ENCODE measurements at regions not wholly inside any gene's neighbourhood (a gene's known extent, or its start where the extent isn't known, plus 50 kb on each side); places are given as distances from the start of the nearest gene placed in this dataset.
A peak's percentile ranks its signal among the peaks of the same experiment; 100 is the strongest.

DNA sequence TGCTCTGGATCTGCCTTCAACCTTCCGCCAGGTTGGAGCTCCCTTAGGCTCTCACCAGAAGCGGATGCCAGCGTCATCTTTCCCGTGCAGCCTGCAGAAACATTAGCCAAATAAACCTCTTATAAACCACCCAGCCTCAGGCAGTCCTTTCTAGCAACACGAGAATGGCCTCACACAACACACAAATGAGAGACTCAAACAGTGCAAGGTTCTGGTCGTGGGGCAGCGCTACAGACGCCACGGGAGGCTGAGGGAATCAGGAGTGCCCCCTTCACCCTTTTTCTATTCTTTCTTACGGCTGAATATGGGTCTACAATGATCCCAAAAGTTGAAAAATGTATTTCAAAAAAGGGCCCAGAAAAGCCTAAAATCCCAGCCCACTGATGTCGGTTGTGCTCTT is 96.4 kb downstream of the FOXL3 start:
- no peak for DNase-seq (ENCODE audit: low spot score)

DNA sequence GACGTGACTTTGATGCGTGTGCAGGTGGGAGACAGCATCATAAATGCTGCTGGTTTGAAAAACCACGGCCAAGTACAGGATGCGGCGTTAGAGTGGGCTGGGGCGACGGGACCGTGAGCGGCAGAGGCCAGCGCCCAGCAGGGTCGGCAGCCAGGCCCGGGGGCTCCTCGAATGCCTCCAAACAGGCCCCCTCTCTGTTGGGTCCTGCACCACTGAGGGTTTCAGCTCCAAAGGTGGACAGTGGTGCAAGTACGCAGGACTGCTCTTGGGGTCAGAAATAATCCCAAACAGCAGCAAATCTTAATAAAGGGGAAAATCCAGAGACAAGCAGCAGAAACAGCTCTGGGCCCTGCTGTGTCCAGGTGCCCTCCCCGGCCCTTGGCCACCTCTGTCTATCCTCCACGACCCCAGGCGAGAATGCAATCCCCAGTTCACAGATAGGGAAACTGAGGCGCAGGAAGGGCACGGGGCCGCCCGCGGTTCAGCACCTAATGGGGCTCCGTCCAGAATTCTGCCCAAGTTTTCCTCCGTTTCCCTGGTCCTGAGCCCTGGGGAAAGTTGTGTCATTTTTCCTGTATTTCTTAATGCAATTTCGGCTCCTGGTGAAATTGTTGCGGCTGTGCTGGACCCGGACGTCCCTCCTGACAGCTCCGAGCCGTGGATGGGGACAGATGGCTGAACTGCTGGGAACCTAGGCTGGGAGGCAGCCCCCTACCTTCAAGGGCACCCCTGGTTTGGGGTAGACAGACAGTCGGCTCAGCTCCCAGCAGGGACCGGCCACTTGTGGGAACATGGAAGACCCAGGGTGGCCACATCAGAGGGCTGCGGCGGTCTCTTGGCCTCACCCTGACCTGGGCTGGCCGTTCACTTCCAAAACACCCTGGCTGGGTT is 97.4 kb downstream of the FOXL3 start:
- DNase-seq (ENCODE audit: low spot score) = no peak

DNA sequence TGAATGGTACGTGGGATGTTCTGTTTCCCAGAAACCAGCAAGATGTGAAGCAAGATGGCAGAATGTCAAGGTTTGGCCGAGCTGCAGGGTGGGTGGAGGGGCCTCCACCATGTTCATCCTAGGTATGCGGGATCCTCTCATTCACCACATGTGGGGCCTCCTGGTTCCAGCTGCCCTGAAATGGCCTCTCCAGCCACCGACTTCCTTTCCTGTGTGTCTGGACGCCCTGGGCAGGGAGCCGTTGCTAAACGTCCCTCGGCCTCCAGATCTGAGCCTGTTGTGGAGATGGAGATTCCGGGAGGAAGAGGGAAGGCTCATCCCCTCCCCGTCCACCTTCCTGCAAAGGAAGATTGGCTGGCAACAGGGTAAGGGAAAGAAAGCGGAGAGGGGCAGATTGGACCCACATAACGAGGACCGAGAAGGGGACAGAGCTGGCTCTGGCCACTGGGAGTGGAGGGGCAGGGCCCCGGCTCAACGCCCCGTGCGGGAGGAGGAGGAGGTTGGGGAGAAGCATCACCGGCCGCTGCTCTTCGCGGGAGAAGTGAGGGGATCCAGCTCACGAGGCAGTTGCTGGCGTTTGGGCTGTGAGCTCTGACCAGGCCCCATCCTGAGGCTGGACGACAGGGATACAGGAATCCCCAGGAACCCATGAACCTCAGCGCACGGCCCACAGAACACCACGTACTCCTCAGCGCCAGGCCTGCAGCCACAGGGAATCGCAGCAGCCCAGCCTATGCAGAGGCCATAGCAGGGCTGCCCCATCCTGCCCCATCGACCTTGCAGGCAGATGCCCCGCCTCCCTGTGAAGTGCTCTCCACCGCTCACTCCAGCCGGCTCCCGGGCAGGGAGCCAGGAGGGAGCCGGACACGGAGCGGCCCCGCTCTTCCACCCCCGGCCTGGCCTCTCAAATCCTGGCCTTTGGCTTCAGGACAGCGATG is 98.3 kb downstream of the FOXL3 start:
- DNase-seq (ENCODE audit: low spot score) = no peak

DNA sequence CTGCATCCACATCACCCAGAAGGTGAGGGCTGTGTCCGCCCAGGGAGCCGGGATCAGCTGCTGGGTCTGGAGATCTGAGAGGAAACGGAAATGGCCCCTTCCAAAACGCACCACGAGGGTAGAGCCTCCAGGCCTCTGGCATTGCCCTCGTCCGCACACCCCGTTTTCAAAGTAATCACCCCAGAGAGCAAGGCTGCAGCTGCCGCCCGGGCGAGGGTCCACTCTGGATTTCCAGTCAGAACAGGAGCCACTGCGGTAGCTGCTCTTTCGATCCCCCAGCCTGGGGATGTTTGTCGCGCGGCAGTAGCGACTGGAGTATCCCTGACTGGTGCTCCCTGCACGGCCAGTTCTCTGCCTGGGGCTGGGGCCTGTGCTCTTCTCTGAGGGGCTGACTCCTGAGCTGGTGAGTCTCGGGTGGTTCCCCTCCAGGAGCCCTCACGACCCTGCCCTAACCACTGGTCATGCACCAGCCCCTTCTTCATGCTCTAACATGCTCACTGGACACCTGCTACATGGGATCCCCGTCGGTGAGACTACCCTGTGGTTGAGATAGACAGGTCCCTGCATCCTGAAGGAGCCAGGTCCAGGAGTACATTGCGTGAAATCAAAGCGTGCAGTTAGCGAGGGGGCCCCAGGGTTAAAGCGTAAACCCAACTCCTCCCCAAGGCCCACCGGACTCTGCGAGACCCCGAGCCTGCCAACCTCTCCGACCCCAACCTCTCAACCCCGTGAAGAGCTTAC is 99.2 kb downstream of the FOXL3 start:
- peak; percentile 8 for DNase-seq (ENCODE audit: low spot score)

DNA sequence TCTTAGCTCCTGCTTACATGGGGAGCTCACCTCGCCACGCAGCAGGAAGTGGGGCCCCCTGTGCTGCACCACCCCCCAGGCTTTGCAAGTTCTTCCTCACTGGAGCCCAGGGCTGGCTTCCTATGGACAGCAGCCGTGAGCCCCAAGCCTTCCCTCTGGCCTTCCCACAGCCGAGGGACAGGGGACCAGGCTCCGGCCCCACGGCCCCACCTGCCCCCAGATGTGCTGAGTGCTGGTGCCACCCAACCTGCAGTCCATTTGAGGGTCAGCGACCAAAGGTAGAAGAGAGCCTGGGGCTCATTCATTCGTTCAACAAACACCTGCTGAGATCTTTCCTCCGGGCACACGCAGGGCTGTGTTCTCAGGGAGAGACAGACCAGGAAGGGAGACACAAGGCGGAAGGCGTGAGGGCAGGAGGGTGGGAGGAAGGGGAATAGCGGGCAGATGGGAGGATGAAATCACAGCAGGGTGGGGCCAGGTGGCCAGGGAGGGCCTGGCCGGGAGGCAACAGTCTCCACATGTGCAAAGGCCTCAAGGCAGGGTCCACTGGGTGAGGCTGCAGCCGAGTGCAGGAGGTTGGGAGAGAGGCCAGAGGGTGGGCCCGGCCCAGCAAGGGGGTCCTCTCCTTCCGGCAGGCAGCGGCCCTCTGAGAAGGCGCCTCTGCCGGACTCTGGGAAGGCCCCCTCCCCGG is 100.1 kb downstream of the FOXL3 start:
- peak; percentile 10 for DNase-seq (ENCODE audit: low spot score)

DNA sequence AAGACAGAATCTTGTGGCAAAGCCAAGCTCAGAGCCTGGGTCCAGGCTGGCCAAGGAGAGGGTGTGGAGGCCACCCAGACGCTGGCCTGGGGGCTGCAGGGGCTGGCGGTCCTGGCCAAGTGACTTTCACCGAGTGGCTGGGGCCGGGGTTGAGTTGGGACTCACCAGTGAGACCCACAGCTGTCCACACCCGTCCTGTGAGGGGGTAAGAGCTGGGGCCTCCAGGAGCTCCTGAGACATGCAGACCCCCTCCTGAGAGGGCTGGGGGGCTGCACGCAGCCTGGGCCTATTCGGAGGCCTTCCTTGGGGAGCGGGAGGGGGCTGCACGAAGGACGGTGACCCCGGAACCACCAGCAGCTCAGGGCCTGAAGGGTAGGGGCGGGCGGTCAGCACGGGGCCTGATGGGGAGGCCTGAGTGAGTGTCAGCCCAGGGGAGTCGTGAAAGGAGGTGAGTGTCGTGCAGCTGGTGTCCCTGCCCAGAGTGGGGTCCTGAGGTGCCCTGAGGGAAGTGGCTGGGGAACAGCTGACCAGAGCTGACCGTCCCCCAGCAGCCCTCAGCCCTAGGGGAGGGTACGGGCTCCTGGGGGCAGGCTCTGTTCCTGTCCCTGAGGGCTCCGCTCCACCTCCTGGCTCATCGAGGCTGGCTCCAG is 100.9 kb downstream of the FOXL3 start:
- peak; percentile 9 for DNase-seq (ENCODE audit: low spot score)

DNA sequence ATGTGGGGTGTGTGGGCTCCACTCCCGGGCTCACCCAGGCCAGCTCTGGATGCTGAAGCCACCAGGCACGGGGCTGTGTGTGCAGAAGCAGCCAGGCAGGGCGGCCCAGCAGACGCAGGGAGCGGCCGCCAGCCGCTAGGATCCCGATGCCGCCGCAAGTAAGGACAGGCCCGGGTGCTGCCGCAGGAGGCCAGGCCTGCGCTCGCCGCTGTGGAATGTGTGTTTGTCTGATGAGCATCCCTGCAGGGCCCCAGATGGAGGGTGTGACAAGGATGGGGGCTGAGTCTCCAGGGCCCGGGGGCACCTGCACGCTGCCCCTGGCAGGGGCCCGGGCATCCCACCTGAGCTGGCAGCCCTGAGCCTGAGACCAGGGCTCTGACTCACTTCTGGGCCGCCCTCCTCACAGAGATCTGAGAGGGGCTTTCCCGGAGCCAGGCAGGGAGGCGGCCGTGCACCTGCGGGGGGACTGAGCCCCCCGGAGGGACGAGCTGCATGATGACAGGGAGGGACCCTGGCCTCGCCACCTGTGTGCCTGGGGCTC is 101.5 kb downstream of the FOXL3 start:
- DNase-seq (ENCODE audit: low spot score) = no peak

DNA sequence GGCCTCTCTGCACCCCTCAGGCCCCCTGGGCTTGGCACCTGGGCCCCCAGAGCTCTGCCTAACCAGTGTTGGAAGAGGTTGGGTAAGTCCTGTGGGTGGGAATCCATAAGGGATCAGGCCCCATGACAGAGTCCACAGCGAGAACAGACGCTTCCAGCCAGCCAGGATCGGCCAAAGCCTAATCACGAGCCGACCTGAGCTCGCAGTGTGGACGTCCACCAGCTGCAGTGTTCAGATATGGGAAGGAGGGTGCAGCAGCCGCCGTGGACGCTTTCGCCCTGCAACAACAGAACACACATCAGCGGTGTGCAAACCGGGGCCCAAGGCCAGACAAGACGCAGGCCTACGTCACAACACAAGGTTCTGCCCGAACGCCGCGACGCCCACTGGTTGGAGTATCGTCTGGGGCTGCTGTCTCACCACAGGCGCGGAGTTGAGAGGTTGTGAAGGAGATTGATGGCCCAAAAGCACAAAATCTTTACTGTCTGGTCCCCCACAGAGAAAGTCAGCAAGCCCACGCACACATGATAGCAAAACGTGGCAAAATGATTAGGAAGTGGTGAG is 102.1 kb downstream of the FOXL3 start:
- no peak for DNase-seq (ENCODE audit: low spot score)

DNA sequence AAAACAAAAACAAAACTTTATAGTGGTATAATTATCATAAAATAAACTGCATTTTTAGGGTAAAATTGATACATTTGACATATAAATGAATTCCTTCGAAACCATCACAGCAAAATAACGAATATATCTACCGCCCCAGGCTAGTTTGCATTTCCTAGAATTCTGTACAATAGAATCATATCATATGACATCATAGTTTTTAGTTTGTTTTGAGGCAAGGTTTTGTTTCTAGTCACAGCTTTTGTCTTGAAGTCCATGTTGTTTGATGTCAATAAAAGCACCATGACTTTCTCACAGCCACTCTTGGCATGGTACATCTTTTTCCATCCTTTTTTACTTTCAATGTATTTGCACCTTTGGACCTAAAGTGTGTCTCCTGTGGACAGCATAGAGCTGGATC is 102.9 kb downstream of the FOXL3 start:
- DNase-seq (ENCODE audit: low spot score) = no peak

DNA sequence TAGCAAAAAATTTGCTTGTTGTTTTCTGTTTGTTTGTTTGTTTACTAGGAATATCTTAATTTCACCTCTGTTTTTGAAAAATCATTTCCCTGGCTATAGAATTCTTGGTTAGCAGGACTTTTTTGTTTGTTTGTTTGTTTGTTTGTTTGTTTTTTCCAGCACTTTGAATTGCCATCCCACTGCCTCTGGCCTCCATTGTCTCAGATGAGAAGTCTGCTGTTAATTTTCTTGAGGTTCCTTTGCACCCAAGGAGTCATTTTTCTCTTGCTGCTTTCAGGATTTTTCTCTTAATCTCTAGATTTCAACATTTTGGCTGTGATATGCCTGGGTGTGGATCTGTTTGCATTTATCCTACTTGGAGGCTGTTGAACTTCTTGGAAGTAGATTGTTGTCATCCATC is 105.7 kb downstream of the FOXL3 start:
- DNase-seq (ENCODE audit: low spot score) = no peak

DNA sequence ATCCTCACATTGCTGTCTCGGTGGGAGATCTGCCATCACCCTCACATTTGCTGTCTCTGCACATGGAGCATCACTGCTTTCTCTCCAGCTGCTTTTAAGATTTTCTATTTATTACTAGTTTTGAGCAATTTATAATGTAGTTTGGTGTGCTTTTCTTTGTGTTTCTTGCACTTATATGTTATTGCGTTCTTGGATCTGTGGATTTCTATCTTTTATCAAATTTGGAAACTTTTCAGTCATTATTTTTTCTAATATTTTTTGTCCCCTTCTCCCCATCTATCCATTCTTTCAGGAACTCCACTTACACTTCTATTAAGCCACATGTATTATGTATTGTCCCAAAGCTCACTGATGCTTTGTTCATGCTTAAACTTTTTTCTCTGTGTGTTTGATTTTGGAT is 108.9 kb downstream of the FOXL3 start:
- no peak for DNase-seq (ENCODE audit: low spot score)

DNA sequence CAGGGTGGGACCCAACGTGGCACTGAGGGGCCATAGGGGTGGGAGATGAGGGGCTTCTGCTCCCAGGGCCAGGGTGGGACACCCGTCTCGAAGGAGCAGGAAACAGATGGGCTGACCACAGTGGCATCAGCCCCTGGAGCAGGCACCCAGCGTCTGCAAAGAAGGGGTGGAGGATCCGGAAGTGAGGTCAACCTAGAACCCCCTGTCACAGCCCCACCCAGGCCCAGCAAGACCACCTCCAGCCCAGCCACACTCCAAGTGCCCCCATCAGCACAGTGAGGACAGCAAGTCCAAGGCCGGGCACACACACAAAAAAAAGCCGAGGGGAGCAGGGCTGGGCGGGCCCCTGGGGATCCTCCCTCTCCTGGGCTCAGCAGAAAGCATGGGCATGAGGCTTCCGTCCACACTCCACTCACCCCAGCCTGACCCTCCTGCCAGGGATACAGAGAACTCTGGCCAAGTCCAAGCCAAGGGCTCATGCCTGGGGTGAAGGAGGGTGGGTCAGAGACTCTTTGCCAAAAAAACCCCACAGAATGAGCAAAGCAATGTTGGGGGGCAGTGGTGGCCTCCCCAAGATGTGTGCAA is 111.0 kb downstream of the FOXL3 start:
- no peak for DNase-seq (ENCODE audit: low spot score)

DNA sequence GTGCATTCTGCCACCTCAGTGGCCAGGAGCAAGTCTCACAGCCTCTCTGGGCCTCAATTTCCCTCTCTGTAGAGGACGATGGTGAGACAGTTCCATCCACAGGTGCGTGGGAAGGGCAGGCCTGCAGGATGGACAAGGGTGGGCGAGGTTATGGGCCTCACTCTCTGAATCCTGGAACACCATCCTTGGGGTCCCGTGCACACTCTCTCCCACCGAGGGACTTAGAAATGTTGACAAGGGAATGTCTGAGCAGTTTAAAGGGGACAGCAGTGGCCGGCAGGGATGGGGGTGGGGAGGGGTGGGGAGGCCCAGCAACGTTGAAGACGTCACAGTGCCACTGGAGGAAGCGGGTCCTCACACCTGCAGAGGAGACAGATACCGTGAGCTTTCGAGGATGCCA is 111.5 kb downstream of the FOXL3 start:
- DNase-seq (ENCODE audit: low spot score) = no peak

DNA sequence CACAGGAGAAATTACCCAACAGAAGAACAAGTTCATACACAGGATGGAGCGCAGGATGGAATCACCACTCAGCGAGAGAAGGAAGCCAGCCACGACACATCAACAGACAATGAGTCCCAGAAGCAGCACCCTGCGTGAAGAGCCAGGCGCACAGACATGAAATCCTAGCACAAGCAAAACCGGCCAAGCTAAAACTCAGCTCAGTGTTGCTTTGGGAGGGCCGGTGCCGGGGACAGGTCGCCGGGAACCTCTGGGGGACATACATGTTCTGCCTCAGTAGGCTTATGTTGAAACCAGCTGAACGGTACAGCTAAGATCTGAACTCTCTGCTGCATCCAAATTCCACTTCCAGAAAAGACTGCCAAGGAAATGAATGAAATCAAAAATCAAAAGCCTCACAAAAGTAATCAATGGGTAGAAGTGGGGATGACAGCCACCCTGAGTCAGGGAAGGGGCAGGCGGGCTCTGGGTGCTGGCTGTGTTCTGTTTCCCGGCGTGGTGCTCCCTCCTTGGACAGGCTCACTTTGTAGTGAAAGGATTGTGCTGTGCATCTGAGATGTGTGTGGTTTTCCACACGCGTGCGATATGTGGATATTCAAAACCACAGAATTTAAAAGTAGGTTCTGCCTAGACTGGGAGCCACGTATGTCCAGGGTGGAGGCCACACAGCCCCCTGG is 114.7 kb downstream of the PDGFA start:
- DNase-seq (ENCODE audit: low spot score) = no peak

DNA sequence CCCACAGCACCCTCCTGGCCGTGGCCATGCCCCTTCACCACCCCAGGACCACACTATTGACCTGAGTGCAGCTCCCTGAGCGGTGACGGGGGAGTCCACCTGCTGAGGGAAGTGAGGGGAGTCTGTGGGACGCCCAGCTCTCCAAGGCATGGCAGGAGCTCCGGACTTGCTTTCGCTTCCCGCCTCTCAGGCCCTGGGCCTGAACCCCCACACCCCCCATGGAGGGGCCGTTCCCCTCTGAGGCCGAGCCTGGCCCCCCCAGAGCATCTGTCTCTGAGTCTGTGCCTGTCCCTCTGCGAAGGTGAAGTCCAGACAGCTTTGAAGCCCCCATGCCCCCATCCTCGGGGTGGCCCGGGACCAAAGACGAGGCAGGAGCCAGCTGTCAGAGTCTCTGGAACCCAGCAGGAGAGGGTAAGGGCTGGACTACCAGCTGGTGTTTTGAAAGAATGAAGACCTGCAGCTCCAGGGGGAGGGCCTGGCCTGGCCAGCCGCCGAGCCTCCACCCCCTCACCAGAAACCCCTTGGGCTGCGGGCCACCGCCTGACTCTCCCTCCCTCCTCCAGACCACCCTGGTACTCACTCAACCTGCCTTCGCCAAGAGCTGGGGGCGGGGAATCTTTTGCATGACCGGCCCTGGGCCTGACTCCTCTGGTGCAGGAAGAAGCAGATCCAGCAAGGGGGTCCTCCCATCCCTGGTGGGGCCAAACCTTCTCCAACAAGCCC is 114.0 kb downstream of the PDGFA start:
- no peak for DNase-seq (ENCODE audit: low spot score)

DNA sequence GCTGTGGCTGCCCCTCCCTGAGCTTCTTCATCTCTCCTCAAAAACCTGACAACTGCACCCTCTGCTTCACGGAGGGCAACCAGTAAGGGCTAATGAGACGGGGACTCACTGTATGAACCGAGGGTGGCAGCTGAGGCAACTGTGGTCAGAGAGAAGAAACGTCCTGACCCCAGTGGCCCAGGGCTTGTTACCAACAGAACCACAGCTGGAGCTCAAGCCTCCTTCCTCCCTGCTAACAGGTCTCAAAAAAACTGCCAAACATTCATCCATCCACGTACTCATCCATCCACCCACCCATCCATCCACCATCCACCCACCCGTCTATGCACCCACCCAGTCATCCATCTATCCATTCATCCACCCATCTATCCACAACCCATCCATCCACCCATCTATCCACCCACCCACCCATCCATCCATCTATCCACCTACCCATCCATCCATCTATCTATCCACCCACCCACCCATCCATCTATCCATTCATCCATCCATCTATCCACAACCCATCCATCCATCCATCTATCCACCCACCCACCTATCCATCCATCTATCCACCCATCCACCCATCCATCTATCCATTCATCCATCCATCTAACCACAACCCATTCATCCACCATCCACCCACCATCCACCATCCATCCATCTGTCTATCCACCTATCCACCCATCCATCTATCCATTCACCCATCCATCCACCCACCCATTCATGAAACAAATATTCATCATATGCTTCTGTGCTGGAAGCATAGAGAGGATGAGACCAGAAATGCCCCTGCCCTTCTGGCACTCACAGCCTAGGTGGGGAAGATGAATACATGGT is 111.7 kb downstream of the PDGFA start:
- DNase-seq (ENCODE audit: low spot score) = no peak

DNA sequence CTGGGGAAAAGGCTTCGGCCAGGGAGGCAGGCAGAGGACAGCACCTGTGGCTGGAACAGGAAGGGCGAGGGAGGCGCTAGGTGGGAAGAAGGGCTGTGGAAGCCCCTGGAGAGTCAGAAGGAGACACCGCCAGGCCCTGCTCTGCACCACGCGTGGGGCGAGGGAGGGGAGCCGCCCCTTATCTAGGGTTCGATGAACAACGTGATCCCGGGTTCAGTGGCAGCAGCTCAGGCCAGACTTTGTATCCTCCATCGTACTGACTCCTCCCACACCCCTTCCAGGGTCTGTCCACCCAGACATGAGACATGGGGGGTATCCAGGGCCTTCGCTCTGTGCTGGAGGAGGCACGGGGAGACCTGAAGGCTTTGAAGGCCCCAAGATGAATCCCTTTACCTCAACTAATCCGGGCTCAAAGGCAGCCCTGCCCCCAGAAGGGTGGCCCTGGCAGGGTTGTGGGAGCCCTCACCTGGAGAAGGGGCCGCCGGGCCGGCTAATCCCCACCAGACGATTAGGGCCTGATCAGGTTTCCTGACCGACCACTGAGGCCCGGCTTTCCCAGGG is 110.8 kb downstream of the PDGFA start:
- no peak for DNase-seq (ENCODE audit: low spot score)
